GM18868 (cell line): ENCODE measurements at regions not wholly inside any gene's neighbourhood (a gene's known extent, or its start where the extent isn't known, plus 50 kb on each side); places are given as distances from the start of the nearest gene placed in this dataset.
"Not testable (repeated sequence)": the region's sequence is repeated elsewhere in the genome, so short reads cannot be mapped to it uniquely, and the experiment has no call there.

Experiments used
- ATAC-seq: cut with Tn5 transposase; IDR thresholded peaks from one replicate; pipeline ENCODE4 v1.9.1; 2021; ENCODE audit warnings: mild to moderate bottlenecking, moderate library complexity; ENCODE audit not compliant: unreplicated experiment

GRCh38 chr5:83001796-83002381, 75.3 kb downstream of the TMEM167A start:
- ATAC-seq = peak; percentile 84

- no peak for ATAC-seq
Measured at GRCh38 chr5:83000922-83001321, 76.3 kb downstream of the TMEM167A start.

GRCh38 chr5:83000428-83000827, 76.8 kb downstream of the TMEM167A start:
- ATAC-seq = no peak

- no peak for ATAC-seq
Measured at GRCh38 chr5:82993416-82993815, 83.8 kb downstream of the TMEM167A start.

GRCh38 chr5:82992646-82993045, 84.5 kb downstream of the TMEM167A start:
- no peak for ATAC-seq

- ATAC-seq = peak; percentile 84
Measured at GRCh38 chr5:82991678-82992323, 85.4 kb downstream of the TMEM167A start.

GRCh38 chr5:82991059-82991458, 86.1 kb downstream of the TMEM167A start:
- no peak for ATAC-seq

GRCh38 chr5:82987188-82987587, 90.0 kb downstream of the TMEM167A start:
- no peak for ATAC-seq

GRCh38 chr5:82986404-82986803, 90.8 kb downstream of the TMEM167A start:
- ATAC-seq = no peak

- no peak for ATAC-seq
Measured at GRCh38 chr5:82985763-82986162, 91.4 kb downstream of the TMEM167A start.

GRCh38 chr5:82984786-82985735, 92.1 kb downstream of the TMEM167A start:
- peak; percentile 51 for ATAC-seq

- no peak for ATAC-seq
Measured at GRCh38 chr5:82982846-82983245, 94.3 kb downstream of the TMEM167A start.

- ATAC-seq = not testable (repeated sequence)
Measured at GRCh38 chr5:82976887-82977286, 100.3 kb downstream of the TMEM167A start.

GRCh38 chr5:82975812-82976211, 101.4 kb downstream of the TMEM167A start:
- ATAC-seq = no peak

- ATAC-seq = no peak
Measured at GRCh38 chr5:82975396-82975795, 101.8 kb downstream of the TMEM167A start.

GRCh38 chr5:82974346-82974745, 102.8 kb downstream of the TMEM167A start:
- ATAC-seq = not testable (repeated sequence)

GRCh38 chr5:82971901-82972300, 105.3 kb downstream of the TMEM167A start:
- no peak for ATAC-seq

GRCh38 chr5:82971034-82971806, 106.0 kb downstream of the TMEM167A start:
- not testable (repeated sequence) for ATAC-seq

- not testable (repeated sequence) for ATAC-seq
Measured at GRCh38 chr5:82969221-82969976, 107.8 kb downstream of the TMEM167A start.

- no peak for ATAC-seq
Measured at GRCh38 chr5:82967072-82967471, 110.1 kb downstream of the TMEM167A start.
